NT2/D1 (cell line): ENCODE measurements at regions not wholly inside any gene's neighbourhood (a gene's known extent, or its start where the extent isn't known, plus 50 kb on each side); places are given as distances from the start of the nearest gene placed in this dataset.

Experiments
- SUZ12 ChIP-seq: IDR thresholded peaks from 2 replicates; pipeline ENCODE4 v1.6.1; 2011; ENCODE audit not compliant: insufficient read length, insufficient read depth; ENCODE audit errors: extremely low read depth
- YY1 ChIP-seq: IDR thresholded peaks from 2 replicates; pipeline ENCODE4 v1.6.1; 2011; ENCODE audit not compliant: insufficient read length, insufficient read depth
- ZNF274 ChIP-seq: IDR thresholded peaks from 2 replicates; pipeline ENCODE4 v1.6.1; 2011; ENCODE audit warnings: mild to moderate bottlenecking, low read depth, low read length

GRCh38 chr22:22410121-22410520, 98.4 kb downstream of the ZNF280B start:
- TF ChIP-seq ZNF274 = no peak
- TF ChIP-seq SUZ12 = no peak
- TF ChIP-seq YY1 = no peak
